ENCODE measurements at regions not wholly inside any gene's neighbourhood (a gene's known extent, or its start where the extent isn't known, plus 50 kb on each side); places are given as distances from the start of the nearest gene placed in this dataset.

DNA sequence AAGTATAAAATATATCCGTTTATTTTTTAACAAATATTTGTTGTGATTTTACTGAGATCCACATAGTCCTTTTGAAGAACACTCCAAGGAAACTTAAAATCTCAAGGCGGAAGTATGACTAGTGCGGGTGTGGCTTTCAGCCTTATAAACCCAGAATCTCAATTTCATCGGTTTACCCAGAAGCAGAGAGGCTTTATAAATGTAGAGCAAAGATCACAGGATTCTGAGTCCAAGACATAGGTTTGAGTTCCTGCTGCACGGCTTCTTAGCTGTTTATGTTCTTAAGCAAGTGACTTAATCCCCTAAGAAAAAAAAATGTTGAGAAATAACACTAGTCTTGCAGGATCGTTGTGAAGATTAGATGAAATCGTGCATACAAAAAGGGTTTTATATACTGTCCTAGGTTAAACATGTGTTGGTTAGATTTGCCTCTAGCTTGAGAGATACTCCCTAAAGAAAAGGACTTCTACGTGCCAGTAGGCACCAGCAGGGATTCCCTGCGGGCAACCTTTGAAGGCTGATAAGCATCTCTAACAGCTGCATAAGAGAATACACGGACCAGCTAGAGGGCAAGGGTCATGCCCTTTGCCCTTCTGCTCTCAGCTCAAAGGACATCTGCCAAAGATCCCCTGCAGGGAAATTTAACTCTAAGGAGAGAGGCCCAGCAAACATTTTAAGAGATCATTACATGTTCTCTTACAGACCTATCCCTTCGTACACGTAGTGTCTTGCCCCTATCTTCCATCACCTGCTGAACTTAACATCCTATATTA is 130.4 kb upstream of the MIR17HG start (continued):
- no peak for TF ChIP-seq SCRT1 (tag by site-specific recombination; IDR thresholded peaks at IDR 0.05; ENCODE audit: borderline replicate concordance)
- TF ChIP-seq ZNF184 (tag by site-specific recombination; IDR thresholded peaks at IDR 0.05): no peak
- TF ChIP-seq, protein P1, sequence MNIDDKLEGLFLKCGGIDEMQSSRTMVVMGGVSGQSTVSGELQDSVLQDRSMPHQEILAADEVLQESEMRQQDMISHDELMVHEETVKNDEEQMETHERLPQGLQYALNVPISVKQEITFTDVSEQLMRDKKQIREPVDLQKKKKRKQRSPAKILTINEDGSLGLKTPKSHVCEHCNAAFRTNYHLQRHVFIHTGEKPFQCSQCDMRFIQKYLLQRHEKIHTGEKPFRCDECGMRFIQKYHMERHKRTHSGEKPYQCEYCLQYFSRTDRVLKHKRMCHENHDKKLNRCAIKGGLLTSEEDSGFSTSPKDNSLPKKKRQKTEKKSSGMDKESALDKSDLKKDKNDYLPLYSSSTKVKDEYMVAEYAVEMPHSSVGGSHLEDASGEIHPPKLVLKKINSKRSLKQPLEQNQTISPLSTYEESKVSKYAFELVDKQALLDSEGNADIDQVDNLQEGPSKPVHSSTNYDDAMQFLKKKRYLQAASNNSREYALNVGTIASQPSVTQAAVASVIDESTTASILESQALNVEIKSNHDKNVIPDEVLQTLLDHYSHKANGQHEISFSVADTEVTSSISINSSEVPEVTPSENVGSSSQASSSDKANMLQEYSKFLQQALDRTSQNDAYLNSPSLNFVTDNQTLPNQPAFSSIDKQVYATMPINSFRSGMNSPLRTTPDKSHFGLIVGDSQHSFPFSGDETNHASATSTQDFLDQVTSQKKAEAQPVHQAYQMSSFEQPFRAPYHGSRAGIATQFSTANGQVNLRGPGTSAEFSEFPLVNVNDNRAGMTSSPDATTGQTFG (tag by site-specific recombination; IDR thresholded peaks at IDR 0.05; ENCODE audit: borderline replicate concordance): no peak

DNA sequence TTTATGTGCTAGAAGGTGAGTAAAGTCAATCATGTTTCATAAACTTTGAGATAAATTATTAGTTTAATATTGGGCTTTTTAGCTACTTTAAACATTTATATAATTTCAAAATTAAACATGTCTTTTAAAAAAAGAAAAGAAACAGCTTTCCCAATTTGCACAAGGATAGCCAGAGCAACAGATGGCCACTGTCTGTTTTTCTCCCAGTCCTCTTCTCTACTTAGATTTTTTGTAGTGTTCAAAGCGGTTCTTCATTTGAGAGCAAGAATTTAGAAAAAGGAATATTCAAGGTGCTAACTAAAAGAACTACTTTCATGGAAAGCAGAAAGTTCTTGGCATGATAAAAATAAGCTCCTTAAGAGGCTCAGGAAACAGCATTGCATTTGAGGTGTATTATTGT is 128.3 kb upstream of the MIR17HG start:
- Histone ChIP-seq H3K4me3 (ENCODE audit: low read depth, low read length) (no peak overlapping the region), H3K36me3 (ENCODE audit: control insufficient read depth in 2 of 2, insufficient read depth in 1 of 2, low read length in 2 of 2) (no peaks in the 10 kb centered on the region), H3K27ac (ENCODE audit: extremely low read depth, low read depth, low read length) (no peak overlapping the region), H3K4me1 (ENCODE audit: control insufficient read depth, insufficient read depth, low read length) (no peaks in the 10 kb centered on the region), H3K9me3 (ENCODE audit: control insufficient read depth, insufficient read depth, low read depth, low read length) (no peaks in the 10 kb centered on the region)
- ChIA-PET CTCF (interaction anchor here (0.8 kb wide), 1 partner anchor 32 kb away, joined by 6 read pairs; no protein-coding TSS in a partner anchor), POLR2A (no interaction called here)
- TF ChIP-seq SP7 (tag by site-specific recombination; IDR thresholded peaks at IDR 0.05) (no peak), ZNF777 (tag by site-specific recombination; IDR thresholded peaks at IDR 0.05; ENCODE audit: borderline replicate concordance) (no peak)
- TF ChIP-seq, protein P2, sequence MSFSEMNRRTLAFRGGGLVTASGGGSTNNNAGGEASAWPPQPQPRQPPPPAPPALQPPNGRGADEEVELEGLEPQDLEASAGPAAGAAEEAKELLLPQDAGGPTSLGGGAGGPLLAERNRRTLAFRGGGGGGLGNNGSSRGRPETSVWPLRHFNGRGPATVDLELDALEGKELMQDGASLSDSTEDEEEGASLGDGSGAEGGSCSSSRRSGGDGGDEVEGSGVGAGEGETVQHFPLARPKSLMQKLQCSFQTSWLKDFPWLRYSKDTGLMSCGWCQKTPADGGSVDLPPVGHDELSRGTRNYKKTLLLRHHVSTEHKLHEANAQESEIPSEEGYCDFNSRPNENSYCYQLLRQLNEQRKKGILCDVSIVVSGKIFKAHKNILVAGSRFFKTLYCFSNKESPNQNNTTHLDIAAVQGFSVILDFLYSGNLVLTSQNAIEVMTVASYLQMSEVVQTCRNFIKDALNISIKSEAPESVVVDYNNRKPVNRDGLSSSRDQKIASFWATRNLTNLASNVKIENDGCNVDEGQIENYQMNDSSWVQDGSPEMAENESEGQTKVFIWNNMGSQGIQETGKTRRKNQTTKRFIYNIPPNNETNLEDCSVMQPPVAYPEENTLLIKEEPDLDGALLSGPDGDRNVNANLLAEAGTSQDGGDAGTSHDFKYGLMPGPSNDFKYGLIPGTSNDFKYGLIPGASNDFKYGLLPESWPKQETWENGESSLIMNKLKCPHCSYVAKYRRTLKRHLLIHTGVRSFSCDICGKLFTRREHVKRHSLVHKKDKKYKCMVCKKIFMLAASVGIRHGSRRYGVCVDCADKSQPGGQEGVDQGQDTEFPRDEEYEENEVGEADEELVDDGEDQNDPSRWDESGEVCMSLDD (tag by site-specific recombination; IDR thresholded peaks at IDR 0.05): no peak

DNA sequence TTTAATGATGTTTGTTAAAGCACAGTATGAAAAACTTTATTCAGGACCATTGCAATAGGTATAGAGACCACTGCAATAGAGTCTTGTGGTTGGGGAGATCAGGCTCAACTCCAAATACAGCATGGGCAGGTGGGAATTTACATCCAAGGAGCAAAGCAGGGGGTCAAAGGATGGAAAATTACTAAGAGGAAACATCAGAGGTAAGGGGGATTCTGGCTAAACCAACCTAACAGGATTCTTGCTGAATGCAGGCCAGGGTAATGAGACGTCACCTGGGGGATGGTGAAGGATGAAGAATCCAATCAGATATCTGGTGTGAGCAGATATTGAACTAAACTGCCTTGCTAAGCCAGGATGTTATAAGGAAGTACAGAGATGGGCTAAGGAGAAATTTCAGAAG is 126.6 kb upstream of the MIR17HG start:
- ChIA-PET CTCF (no interaction called here), POLR2A (no interaction called here)
- no peaks in the 10 kb centered on the region for H3K4me1 ChIP-seq (ENCODE audit: control insufficient read depth, insufficient read depth, low read length)
- H3K9me3 ChIP-seq (ENCODE audit: control insufficient read depth, insufficient read depth, low read depth, low read length): no peaks in the 10 kb centered on the region
- H3K4me3 ChIP-seq (ENCODE audit: low read depth, low read length): no peak overlapping the region
- H3K27ac ChIP-seq (ENCODE audit: extremely low read depth, low read depth, low read length): no peak overlapping the region
- H3K36me3 ChIP-seq (ENCODE audit: control insufficient read depth in 2 of 2, insufficient read depth in 1 of 2, low read length in 2 of 2): no peaks in the 10 kb centered on the region
- no peak for TF ChIP-seq OVOL3 (tag by site-specific recombination; IDR thresholded peaks at IDR 0.05)
- no peak for TF ChIP-seq ZNF155 (tag by site-specific recombination; IDR thresholded peaks at IDR 0.05)
- TF ChIP-seq SCRT1 (tag by site-specific recombination; IDR thresholded peaks at IDR 0.05; ENCODE audit: borderline replicate concordance): no peak
- TF ChIP-seq ZEB2 (tag by site-specific recombination; IDR thresholded peaks at IDR 0.05): no peak
- no peak for TF ChIP-seq ZXDB (tag by site-specific recombination; IDR thresholded peaks at IDR 0.05)
- TF ChIP-seq, protein P3, sequence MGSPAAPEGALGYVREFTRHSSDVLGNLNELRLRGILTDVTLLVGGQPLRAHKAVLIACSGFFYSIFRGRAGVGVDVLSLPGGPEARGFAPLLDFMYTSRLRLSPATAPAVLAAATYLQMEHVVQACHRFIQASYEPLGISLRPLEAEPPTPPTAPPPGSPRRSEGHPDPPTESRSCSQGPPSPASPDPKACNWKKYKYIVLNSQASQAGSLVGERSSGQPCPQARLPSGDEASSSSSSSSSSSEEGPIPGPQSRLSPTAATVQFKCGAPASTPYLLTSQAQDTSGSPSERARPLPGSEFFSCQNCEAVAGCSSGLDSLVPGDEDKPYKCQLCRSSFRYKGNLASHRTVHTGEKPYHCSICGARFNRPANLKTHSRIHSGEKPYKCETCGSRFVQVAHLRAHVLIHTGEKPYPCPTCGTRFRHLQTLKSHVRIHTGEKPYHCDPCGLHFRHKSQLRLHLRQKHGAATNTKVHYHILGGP (tag by site-specific recombination; IDR thresholded peaks at IDR 0.05): no peak
- TF ChIP-seq, protein P4, sequence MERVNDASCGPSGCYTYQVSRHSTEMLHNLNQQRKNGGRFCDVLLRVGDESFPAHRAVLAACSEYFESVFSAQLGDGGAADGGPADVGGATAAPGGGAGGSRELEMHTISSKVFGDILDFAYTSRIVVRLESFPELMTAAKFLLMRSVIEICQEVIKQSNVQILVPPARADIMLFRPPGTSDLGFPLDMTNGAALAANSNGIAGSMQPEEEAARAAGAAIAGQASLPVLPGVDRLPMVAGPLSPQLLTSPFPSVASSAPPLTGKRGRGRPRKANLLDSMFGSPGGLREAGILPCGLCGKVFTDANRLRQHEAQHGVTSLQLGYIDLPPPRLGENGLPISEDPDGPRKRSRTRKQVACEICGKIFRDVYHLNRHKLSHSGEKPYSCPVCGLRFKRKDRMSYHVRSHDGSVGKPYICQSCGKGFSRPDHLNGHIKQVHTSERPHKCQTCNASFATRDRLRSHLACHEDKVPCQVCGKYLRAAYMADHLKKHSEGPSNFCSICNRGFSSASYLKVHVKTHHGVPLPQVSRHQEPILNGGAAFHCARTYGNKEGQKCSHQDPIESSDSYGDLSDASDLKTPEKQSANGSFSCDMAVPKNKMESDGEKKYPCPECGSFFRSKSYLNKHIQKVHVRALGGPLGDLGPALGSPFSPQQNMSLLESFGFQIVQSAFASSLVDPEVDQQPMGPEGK (tag by site-specific recombination; IDR thresholded peaks at IDR 0.05): no peak
- TF ChIP-seq ZNF571 (tag by site-specific recombination; IDR thresholded peaks at IDR 0.05): no peak
- TF ChIP-seq ZNF791 (tag by site-specific recombination; IDR thresholded peaks at IDR 0.05): no peak
- no peak for TF ChIP-seq ZNF623 (tag by site-specific recombination; IDR thresholded peaks at IDR 0.05)
- TF ChIP-seq ZNF169 (tag by site-specific recombination; IDR thresholded peaks at IDR 0.05): no peak
- TF ChIP-seq FEZF1 (tag by site-specific recombination; IDR thresholded peaks at IDR 0.05): no peak
- TF ChIP-seq ZNF561 (tag by site-specific recombination; IDR thresholded peaks at IDR 0.05; ENCODE audit: borderline replicate concordance): no peak
- TF ChIP-seq ZNF473 (tag by site-specific recombination; IDR thresholded peaks at IDR 0.05): no peak
- no peak for TF ChIP-seq ZNF654 (tag by site-specific recombination; IDR thresholded peaks at IDR 0.05; ENCODE audit: low read depth)

Data from HEK293 (cell line).